RPMI8226 (cell line): ENCODE measurements at regions not wholly inside any gene's neighbourhood (a gene's known extent, or its start where the extent isn't known, plus 50 kb on each side); places are given as distances from the start of the nearest gene placed in this dataset.
"Not testable (repeated sequence)": the region's sequence is repeated elsewhere in the genome, so short reads cannot be mapped to it uniquely, and the experiment has no call there.

Experiments
- DNase-seq: peaks from one replicate; pipeline ENCODE4 v3.0.0-alpha.2; 2015

DNA sequence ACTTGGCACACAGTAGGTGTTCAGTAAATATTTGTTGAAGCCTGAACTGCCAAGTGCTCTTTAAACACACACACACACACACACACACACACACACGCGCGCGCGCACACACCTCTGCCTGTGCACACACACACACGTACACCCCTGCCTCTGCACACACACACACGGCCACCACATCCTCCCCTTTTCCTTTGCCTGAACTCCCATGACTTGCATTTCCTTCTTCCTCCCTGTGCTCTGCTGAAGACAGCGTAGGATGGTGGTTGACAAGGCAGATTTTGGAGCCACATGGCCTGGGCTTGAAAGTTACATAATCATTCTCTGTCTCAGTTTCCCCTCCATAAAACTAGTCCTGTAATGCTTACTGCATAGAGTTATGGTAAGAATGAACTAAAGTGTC is 712.3 kb downstream of the PTPRU start:
- no peak for DNase-seq

DNA sequence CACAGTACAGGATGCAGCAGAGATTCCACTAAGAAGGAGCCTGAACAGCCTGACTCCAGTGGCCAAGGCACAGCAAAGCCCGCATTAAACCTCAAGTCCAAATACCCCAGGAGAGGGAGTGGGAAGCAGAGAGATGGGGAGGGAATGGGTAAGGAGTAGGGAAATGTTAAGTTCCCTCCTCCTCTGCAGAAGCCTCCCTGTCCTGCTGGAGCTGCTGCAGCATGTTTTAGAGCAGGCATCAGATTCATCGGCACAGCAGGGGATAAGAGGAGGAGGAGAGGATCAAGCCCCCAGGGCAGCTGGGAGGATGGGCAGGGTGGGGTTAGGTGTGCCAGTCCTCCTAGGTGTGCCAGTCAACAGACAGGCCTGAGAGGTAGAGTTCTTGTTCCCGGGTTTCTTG is 709.7 kb downstream of the PTPRU start:
- no peak for DNase-seq

DNA sequence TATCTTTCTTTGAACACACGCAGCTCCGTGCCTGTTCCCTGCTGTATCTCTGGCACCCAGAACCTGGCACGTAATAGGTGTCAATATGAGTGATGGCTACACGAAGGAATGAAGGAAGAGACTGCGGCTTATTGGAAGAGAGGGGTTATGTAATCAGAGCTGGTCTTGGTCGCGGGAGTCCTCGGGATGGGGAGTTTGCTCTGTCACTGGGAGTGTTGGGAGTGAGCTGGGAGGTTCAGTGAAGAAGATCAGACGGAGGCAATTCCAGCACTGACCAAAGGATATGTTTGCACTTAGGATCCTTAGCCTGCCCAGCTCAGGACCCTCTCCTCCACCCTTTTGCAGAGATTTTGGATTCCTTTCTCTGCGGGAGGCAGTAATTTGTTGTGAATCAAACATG is 709.1 kb downstream of the PTPRU start:
- DNase-seq = no peak

DNA sequence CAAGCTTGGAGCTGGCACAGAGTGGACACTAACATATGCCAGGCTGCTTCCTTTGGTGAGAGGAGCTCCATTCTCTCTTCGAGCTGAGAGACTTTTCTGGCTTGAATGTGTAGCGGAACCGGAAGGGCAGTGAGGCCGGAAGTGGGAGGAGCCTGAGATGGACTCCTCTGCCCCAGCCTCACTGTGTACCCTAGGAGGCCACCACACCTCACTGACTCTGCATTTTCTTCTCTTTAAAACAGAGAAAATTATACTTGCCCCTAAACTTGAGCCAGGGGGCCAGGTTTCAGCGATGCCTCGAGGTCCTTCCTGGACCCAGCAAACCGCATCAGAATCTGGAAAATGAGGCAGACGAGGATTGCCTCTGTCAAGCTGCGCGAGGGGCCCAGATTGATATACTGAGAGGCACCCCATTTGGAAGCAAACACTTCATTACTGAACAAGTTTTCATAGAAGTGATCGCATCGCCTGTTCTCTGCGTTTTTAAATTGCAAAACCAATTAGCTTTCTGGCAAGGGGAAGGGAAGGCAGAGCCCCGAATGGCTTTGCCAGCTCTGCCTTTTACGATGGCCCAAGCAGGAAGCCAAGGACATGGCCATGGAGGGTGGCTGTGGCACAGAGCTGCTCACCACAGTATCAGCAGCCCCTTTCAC is 708.1 kb downstream of the PTPRU start:
- DNase-seq = peak; percentile 41

DNA sequence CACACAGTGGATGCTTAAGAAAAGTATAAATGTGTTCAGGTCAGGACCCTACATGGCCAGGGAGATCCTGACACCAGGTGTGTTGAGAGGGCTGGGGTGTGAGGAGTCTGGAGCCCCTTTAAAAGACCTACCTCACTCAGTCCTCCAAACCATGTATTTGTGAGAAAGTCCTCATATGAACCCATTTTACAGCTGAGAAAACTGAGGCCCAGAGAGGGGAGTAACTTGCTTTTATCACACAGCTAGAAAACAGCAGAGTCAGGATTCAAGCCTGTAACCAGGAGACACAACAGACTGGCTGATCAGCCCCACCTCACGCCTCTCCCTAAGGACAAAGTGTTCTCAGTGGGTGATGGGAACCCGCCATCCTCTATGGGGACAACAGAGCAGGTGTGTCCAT is 706.7 kb downstream of the PTPRU start:
- DNase-seq = no peak

DNA sequence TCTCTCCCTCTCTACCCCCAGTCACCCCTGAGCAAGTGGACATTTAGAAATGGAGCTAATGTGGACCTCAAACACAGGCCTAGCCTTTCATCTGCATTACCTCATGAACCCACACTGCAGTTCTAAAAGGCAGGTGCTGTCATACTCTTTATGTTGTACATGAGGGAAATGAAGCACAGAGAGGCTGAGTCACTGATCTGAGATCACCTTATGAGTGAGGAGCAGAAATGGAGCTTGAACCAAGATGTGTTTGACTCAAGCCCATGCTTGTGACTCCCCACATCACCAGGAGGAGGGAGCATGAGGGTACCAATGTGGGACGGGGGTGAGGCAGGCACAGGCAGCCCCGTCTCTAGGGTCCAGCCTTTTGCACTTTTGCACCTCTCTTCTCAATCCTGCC is 702.8 kb downstream of the PTPRU start:
- no peak for DNase-seq

DNA sequence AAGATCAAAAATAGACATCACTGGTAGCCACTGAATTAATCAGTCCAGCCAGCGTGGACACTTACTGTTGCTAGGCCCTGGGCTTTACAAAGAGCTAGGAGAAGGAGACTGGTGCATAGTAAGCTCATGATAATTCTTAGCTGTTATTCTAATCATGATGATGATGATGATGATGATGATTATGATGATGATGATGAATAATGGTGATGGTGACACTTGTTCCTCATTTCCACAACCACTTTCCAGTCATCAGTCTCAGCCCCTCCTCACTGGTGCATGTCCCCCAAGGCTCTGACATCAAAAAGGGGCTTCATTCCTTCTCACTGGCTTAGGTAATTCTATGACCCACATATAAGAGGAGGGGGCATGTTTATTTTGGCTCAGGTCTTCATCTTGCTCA is 701.0 kb downstream of the PTPRU start:
- DNase-seq = no peak

DNA sequence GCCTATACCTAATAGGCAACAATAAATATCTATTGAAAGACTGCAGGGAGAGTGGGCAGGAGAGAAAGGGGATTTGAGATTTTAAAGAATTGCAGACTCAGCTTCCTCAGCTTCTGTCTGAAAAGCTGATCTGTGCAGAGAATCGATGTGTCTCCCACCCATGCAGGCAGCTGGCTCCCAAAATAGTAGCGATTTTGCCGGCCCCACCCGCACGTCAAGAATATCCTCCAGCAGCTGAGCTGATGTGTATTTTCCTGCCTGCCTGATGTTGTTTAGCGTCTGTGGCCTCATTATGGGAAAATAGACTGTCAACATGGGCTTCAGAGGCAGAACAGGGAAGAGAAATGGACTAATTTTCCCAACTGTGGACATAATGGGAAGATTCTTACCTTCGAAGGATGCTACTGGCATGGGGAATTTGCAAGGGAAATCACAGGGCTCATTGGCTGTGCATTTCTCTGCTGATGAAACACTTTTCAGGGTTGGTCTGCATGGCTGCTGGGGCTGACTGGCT is 699.8 kb downstream of the PTPRU start:
- DNase-seq = no peak

DNA sequence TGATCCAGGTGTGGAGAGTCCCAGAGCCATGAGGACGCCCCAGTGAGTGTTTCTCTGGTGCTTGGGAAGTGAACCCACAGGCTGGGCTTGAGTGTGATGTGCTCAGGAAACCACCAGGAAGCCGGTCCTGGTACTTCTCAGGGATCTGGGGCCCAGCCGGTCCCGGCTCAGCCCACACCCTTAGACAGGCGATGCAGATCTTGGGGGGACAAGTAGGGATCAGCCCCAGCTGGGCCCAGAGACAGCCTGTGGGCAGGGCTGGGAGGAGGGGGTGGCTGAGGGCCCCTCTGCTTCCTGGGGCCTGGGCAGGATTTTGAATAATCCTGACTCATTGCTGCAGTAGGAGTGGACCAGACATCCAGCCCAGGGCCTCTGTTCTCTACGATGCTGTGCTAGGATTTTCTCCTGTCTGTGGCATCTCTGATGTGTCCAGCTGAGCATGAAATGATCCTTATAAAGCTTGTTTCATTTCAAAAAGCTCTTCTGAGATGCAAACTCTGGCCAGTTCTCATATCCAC is 698.0 kb downstream of the PTPRU start:
- no peak for DNase-seq

DNA sequence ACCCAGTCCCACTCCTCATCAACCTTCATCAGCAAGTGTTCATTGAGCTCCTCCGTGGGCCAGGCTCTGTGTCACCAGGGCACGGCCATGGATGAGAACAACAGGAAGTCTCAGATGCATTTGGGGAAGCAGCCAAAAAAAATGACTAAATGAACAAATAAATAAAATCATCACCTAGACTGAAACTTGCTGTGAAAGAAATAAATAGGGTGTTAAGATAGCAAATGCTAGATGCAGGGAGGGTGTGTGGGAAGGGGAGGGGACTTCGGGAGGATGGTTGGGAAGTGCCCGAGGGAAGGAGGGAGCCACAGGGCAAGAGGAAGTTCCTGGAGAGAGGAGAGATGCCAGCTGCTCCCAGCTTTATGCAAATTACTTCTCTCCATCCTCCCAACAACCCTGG is 696.7 kb downstream of the PTPRU start:
- DNase-seq = no peak

DNA sequence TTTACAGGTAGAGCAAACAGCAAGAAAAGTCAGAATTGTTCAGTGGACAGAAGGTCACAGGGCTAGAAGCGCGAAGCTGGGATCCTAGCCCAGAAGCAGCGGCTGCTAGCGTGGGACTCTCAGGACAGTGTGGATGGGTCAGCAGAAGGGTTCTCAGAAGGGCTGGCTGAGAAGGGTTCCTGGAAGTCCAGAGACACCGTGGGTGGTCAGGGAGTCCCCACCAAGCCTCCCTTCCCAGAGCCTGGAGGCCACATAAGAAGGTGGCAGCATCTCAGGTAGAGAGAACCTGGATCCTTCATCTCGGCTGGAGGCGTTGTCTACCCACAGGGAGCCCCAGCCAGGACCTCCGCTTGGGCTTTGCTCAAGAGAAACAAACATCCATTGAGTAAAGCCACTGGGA is 696.3 kb downstream of the PTPRU start:
- DNase-seq = no peak

DNA sequence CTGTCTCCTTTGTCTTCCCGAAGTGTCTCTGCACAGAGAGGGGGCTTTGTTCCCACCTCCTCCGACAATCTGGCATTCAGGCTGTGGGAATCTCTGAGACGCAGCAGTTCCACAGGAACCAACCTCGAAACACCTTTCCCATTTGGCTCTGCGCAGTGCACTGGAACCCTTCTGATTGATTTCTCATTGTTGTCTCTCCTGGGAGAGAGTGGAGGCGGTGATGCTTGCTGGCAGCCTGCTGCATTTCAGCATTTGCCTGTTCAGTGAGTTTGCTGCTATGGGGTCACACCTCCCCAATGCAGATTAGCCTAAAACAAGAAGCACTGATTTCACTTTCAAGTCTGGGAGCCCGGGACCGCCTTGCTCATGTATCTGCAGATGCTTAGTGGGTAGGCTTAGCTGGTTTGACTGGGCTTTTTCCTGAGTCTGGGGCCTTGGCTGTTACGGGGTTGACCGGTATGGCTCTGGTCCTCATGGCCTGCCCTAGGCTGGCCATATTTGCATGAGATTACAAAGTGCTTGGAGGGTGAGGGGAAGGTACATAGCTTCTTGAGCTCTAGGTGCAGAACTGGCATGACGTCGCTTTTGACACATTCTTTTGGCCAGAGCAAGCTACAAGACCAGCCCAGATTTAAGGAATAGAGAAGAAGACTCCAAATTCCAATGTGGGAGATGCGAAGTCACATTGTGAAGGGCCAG is 695.3 kb downstream of the PTPRU start:
- no peak for DNase-seq

DNA sequence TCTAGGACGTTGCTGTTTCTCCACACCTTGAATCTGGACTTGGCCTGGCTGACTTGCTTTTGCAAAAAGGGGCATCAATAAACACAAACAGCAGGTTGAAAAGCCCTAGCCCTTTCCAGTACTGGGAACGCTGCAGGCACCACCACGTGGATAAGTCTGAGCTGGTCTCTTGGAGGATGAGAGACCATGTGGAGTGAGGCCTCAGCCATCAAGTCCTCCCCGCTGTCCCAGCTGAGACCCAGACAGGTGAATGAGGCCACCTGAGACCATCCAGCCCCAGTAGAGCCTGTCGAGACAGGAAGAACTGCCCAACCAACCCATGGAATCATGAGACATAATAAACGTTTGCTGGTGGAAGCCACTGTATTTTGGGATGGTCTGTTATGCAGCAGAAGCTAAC is 688.7 kb downstream of the PTPRU start:
- no peak for DNase-seq

DNA sequence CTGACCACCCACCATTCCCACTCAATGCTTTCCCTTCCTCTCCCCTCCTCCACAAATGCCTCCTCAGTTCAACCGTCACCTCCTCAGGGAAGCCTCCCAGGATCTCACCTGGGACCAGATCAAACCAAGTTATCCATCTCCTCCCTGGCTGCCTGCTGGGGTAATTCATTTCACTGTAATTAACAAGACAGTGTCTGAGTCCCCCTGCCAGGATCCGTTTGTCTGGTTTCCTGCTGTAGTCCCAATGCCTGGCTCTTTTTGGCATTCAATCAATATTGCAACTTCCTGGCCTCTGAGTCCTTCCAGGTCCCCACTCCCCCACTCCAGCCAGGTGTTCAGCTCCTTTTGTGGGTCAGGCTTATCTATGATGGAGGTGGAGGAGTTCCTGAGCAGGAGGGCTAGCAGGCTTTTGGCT is 687.7 kb downstream of the PTPRU start:
- peak; percentile 61 for DNase-seq

DNA sequence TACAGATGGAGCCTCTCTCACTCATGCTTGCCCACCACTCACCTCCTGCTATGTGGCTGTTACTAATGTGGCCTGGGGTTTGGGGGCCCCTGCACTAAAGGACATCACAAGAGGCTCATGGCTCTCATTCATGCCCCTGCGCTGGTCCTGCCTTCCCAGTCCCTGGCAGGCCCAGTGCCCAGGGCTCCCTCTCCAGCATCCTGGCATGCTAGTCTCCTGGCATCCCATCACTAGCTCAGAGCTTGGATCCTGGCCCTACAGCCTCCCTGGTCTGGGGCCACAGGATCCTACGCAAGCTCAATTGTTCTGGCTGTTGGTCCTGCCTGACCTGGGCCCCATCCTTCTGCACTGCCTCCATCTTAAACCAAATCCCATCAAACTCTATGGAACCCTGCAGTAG is 685.4 kb downstream of the PTPRU start:
- no peak for DNase-seq

DNA sequence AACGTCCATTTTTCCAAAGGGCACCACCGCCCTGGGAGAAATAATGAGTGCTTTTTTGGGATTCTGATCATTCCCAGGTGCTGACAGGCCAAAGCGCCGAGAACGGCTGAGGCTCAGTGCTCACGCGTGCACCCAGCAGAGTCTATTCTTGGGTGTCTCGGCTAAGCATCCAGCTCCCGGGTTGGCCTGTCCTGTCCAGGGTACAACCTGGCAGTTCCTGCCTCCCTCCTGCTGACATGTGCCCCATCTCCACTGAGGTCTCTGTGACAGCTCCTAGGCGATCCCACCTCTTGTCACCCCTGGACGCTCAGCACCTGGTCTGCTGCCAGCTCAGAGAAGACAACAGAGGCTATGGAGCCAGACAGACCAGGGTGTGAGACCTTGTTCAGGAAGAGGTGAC is 684.5 kb downstream of the PTPRU start:
- DNase-seq = no peak

DNA sequence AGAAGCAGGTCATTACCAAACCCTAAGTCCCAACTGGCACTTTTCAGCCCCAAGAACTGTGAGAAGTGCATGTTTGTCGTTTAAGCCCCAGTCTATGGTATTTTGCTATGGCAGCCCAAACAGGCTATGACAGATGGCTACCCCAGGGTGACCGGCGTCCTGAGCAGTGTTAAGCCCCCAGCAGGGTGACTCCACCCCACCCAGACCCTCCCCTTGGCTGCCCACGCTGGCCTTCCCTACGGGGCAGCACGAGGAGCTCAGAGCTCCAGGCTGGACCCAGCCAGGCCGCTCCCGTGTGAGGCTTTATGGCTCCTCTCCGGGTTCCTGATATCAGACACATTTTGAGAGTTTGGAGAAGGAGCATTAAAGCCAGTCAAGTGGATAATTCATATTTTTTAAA is 684.0 kb downstream of the PTPRU start:
- no peak for DNase-seq

DNA sequence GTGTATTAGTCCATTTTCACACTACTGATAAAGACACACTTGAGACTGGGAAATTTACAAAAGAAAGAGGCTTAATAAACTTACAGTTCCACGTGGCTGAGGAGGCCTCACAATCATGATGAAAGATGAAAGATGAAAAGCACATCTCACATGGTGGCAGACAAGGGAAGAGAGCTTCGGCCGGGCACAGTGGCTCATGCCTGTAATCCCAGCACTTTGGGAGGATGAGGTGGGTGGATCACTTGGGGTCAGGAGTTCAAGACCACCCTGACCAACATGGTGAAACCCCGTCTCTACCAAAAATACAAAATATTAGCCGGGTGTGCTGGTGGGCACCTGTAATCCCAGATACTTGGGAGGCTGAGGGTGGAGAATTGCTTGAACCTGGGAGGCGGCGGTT is 682.7 kb downstream of the PTPRU start:
- DNase-seq = not testable (repeated sequence)

DNA sequence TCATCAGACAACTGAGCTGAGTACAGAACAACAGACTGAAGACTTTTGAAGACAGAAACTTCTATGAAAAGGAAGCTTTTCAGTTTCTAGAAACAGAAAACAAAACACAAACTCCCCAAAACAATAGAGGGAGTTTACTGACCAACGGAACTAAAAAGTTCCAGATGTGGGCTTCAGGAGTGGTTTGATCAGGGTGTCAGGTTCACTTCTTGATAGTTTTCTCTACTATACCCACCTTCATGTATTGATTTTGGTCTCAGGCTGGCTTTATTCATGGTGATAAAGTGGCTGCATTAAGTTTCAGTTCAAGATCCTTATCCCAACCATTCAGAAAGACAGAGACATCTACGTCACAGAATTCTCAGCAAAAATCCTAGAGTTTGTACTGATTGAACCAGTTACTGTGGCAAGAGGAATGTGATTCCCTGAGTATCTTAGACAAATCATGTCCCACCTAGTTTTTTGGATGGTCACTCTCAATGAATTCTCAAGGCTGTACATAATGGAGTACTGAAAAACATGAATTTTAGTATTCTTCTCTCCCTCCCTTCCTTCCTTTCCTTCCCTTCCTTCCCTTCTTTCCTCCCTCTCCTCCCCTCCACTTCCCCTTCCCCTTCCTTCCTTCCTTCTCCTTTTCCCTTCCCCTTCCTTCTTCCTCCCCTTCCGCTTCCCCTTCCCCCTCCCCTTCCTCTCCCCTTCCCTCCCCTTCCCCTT is 680.5 kb downstream of the PTPRU start:
- DNase-seq = no peak

DNA sequence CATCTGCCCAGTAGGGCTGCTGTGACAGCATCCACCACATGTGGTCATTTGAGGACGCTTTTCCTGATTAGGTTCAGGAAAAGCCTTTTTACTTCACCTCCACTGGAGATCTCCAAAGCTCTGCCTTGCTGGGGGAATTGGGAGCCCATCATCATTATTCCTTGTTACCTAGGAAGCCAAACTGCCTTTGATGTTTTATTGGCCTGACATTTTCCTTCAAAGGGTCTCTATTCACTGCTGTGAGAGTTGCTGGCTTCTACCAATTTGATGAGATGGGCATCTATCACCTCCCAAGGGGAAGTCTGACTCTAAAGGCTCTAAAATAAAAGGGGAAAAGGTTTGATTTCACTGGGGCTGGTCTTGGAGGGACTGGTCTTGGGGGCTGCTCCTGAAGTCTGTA is 678.6 kb downstream of the PTPRU start:
- no peak for DNase-seq

DNA sequence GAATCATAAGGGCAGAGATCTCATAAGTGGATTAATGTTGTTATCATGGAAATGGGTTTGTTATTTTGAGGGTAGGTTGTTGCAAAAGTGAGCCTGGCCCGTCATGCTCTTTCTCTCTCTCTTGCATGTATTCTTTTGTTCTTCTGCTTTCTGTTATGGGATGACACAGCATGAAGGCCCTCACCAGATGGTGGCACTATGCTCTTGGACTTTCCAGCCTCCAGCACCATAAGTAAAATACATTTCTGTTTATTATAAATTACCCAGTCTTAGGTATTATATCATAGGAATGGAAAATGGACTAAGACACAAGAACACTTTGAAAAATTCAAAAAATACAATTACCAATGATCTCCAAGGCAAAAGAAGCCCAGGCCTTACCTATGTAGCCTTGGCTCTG is 676.1 kb downstream of the PTPRU start:
- peak; percentile 63 for DNase-seq

DNA sequence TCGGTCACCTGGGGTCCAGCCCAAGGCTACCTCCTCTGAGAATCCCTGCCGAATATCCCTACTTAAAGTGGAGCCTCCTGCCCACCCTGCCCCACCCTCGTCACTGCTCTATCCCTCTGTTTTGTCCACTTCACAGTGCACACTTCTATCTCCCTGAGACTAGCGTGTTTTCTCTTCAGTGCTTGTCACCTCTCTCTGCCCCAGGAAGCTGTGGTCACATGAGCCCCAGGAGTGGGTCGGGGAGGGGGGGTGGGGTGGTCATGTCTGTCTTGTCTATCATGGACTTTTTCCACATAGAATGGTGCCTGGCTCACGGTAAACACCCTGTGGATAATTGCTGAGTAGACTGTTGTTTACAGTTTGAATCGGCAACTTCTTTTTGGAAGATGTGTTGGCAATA is 673.6 kb downstream of the PTPRU start:
- DNase-seq = peak; percentile 59

DNA sequence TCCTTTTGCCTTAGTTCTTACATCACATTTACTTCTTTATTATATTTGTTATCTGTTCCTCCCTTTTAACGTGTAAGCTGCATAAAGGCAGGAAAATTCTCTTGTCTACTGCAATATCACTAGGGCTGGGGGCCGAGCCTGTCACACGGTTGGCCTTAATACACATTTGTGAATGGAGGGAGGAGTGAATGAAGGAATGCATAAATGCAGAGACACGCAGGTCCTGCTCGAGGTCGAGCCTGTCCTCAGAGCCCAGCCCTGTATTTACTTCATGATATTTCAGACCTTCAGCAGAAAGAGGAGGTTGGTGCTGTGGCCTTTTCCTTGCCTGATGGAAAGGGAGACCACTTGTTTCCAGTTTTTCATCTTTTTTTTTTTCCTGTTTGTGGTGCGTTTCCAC is 671.3 kb downstream of the PTPRU start:
- no peak for DNase-seq

DNA sequence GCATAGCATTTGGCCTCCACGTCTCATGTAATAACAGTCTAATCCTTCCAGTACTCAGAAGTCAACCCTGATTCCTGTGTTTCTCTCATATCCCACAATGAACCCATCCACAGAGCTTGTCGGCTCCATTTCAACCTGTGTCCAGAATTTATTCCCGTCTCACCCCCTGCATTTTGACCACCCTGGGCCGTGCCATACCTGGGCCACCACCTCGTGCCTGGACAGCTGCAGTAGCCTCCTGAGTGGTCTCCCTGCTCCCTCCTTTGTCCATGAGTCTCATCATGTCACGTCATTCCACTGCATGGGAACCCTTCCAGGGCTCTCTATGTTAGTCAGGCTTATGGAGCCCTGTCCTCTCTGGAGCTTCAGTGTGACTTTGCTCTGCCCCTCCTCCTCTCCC is 670.6 kb downstream of the PTPRU start:
- no peak for DNase-seq
